Natural killer cell treated with Interleukin-12 subunit alpha and Interleukin-12 subunit beta and Interleukin-15 and Interleukin-18, amount 100 ng/mL, for 72 hours (primary cell): ENCODE measurements at regions not wholly inside any gene's neighbourhood (a gene's known extent, or its start where the extent isn't known, plus 50 kb on each side); places are given as distances from the start of the nearest gene placed in this dataset.

Source experiments
- ATAC-seq, 2 donors: fragments of 150-1000 bp; cut with Tn5 transposase in 1 of 2; sonication (Bioruptor Pico), chemical (Tn5 transposase) in 1 of 2; 2 replicates each; pipeline ENCODE4 v1.10.0; 2021
- DNase-seq: peaks from one replicate; pipeline ENCODE4 v3.0.0; 2022; ENCODE audit warnings: low spot score
- H3K27ac Mint-ChIP-seq, 2 donors: 1 replicate in 1 of 2; 2 replicates in 1 of 2; pipeline ENCODE4 v1.8.0; 2022; ENCODE audit warnings: mixed read lengths in 2 of 2, mild to moderate bottlenecking in 1 of 2, moderate library complexity in 1 of 2
- H3K27me3 Mint-ChIP-seq, 2 donors: 1 replicate in 1 of 2; 2 replicates in 1 of 2; pipeline ENCODE4 v1.8.0; 2022; ENCODE audit warnings: mixed read lengths in 2 of 2
- H3K36me3 Mint-ChIP-seq: one replicate; pipeline ENCODE4 v1.8.0; 2022; ENCODE audit warnings: mixed read lengths
- H3K4me1 Mint-ChIP-seq, 2 donors: 1 replicate in 1 of 2; 2 replicates in 1 of 2; pipeline ENCODE4 v1.8.0; 2022; ENCODE audit warnings: low read depth in 2 of 2, mixed read lengths in 2 of 2, mild to moderate bottlenecking in 1 of 2
- H3K4me3 Mint-ChIP-seq: one replicate; pipeline ENCODE4 v1.8.0; 2022; ENCODE audit warnings: mixed read lengths
- H3K9me3 Mint-ChIP-seq: 2 replicates; pipeline ENCODE4 v1.8.0; 2022; ENCODE audit warnings: mixed read lengths

DNA sequence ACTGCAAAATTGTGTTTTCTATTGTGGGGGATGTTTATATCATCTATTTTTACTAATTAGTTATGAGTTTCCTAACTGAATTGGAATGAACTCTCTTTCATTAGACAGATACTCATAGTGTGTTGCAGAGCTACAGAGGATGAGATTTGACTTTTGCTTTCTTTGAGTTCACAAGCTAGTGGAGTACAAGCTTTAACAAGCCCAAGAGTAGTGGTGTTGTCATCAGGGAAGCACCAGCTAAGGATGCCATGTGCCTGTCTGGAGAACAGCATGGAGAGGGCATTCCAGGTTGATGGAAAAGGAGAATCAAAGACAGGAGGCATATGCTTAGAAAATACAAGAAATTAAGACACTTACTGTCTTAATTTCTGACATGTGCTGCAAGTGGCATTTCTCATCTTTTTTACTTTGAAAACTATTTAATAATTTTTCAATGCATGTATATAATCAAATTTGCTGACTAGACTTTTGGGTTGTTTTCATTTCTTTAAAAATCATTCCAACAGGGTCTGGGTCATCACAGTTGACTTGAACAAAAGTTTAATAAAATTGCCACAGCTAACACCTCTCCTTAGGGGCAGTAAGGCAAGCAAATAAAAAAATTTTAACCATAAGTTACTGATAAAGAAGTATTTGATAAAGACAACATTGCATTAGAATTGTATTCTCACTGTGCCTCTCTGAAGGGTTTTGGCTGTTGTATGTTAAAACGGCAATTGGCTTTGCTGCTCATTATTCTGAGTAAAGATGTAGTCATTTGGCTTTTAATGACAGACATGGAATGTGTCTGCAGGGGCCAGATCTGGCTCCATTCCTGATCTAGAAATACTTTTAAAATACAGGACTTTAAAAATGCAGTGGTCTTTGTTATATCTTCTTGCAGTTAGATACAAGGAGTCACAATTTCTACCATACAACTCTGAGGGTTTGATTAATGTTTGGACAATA, 323.7 kb upstream of the CDH11 start:
- Mint-ChIP-seq H3K27ac (no peak overlapping the region), H3K36me3 (peaks cover 6% of the 10 kb centered on the region), H3K9me3 (peaks cover 26% of the 10 kb centered on the region), H3K4me1 (no peaks in the 10 kb centered on the region), H3K27me3 (no peaks in the 10 kb centered on the region), H3K4me3 (no peak overlapping the region)
- DNase-seq (no peak), ATAC-seq (no peak)

DNA sequence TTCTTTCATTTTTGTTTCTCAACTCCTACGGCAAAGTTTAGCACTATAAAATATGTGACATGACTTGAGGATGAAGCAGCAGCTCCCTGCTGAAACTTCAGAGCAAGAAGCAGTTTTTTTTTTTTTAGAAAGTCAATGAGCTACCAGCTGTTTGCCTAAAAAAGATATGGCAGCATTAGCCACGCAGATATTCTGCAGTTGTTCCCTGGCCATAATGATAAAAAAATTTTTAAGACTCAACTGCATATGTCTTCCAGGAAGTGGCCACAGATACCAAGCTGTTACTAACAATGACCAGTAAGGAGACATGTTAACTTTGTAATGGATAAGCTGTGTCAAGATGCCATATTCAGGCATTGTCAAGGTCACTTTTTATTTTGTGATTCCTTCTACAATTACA, 319.6 kb upstream of the CDH11 start:
- H3K27me3 Mint-ChIP-seq = no peaks in the 10 kb centered on the region
- no peak overlapping the region for H3K4me3 Mint-ChIP-seq
- DNase-seq (no peak), ATAC-seq (no peak)
- H3K36me3 Mint-ChIP-seq = peaks cover 3% of the 10 kb centered on the region
- H3K4me1 Mint-ChIP-seq = no peaks in the 10 kb centered on the region
- H3K27ac Mint-ChIP-seq = no peak overlapping the region
- peaks cover 14% of the 10 kb centered on the region for H3K9me3 Mint-ChIP-seq

- Mint-ChIP-seq H3K36me3 (no peaks in the 10 kb centered on the region), H3K27me3 (no peaks in the 10 kb centered on the region), H3K4me1 (no peaks in the 10 kb centered on the region), H3K9me3 (peaks cover 14% of the 10 kb centered on the region), H3K4me3 (no peak overlapping the region), H3K27ac (no peak overlapping the region)
- DNase-seq (no peak), ATAC-seq (no peak)
These were observed 307.8 kb upstream of the CDH11 start for GRCh38 chr16:65429504-65430181.

GRCh38 chr16:65426484-65426883, 304.6 kb upstream of the CDH11 start:
- Mint-ChIP-seq H3K4me3 (no peak overlapping the region), H3K4me1 (no peaks in the 10 kb centered on the region), H3K27ac (no peak overlapping the region), H3K36me3 (no peaks in the 10 kb centered on the region), H3K27me3 (no peaks in the 10 kb centered on the region), H3K9me3 (peaks cover 14% of the 10 kb centered on the region)
- no peak for DNase-seq
- ATAC-seq = no peak

GRCh38 chr16:65422934-65423333, 301.1 kb upstream of the CDH11 start:
- Mint-ChIP-seq H3K9me3 (peaks cover 14% of the 10 kb centered on the region), H3K36me3 (no peaks in the 10 kb centered on the region), H3K4me3 (no peak overlapping the region), H3K4me1 (no peaks in the 10 kb centered on the region), H3K27ac (no peak overlapping the region), H3K27me3 (no peaks in the 10 kb centered on the region)
- ATAC-seq (no peak), DNase-seq (no peak)

DNA sequence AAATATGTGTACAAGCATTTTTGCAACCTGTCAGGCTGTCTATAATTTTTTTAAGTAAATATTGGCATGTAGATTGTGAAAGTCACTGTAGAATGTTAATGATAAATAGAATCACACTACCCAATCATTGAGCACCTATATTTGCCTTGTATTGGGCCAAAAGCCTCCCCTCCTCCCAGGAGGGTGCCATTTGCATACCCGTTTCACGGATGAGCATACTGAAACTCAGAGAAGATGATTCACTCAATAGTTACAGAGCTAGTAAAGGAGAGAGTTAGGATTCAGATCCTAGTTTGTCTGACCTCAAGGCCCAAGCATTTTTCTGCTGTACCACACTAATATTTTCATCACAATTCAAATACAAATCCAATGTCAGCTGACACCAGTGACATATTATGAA, 299.7 kb upstream of the CDH11 start:
- Mint-ChIP-seq H3K27me3 (no peaks in the 10 kb centered on the region), H3K4me1 (no peaks in the 10 kb centered on the region), H3K4me3 (no peak overlapping the region), H3K9me3 (peaks cover 8% of the 10 kb centered on the region), H3K27ac (no peak overlapping the region), H3K36me3 (no peaks in the 10 kb centered on the region)
- ATAC-seq = no peak
- no peak for DNase-seq

GRCh38 chr16:65418435-65418834, 296.6 kb upstream of the CDH11 start:
- H3K4me1 Mint-ChIP-seq = no peaks in the 10 kb centered on the region
- peaks cover 3% of the 10 kb centered on the region for H3K9me3 Mint-ChIP-seq
- H3K27ac Mint-ChIP-seq = no peak overlapping the region
- DNase-seq (no peak), ATAC-seq (no peak)
- no peaks in the 10 kb centered on the region for H3K36me3 Mint-ChIP-seq
- H3K27me3 Mint-ChIP-seq = no peaks in the 10 kb centered on the region
- no peak overlapping the region for H3K4me3 Mint-ChIP-seq

DNA sequence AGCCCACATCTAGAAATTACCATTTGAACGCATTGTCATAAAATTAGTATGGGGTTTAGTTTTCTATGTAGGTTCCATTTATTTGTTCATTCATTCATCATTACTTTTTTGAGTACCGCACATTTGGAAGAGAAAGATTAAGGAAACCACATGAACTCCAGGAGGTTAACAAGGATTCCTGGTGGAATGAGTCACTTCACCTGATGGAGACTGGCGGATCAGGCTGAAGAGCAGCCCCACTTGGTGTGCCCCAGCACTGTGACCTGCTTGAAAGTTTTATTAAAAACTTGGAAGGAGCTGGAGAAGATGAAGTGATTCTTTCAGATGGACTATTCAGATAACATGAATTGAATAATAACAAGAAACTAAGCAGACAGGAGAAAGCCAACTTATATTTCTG, 293.6 kb upstream of the CDH11 start:
- no peaks in the 10 kb centered on the region for H3K27me3 Mint-ChIP-seq
- peaks cover 3% of the 10 kb centered on the region for H3K9me3 Mint-ChIP-seq
- H3K4me3 Mint-ChIP-seq = no peak overlapping the region
- no peak for DNase-seq
- H3K27ac Mint-ChIP-seq = no peak overlapping the region
- no peaks in the 10 kb centered on the region for H3K36me3 Mint-ChIP-seq
- no peak for ATAC-seq
- no peaks in the 10 kb centered on the region for H3K4me1 Mint-ChIP-seq

- Mint-ChIP-seq H3K27me3 (no peaks in the 10 kb centered on the region), H3K4me1 (no peaks in the 10 kb centered on the region), H3K4me3 (no peak overlapping the region), H3K36me3 (no peaks in the 10 kb centered on the region), H3K9me3 (peaks cover 3% of the 10 kb centered on the region), H3K27ac (no peak overlapping the region)
- DNase-seq (no peak), ATAC-seq (no peak)
These were observed 292.6 kb upstream of the CDH11 start for GRCh38 chr16:65414284-65414984.

- H3K36me3 Mint-ChIP-seq = no peaks in the 10 kb centered on the region
- H3K27ac Mint-ChIP-seq = no peak overlapping the region
- no peak for ATAC-seq
- H3K4me1 Mint-ChIP-seq = no peaks in the 10 kb centered on the region
- H3K9me3 Mint-ChIP-seq = no peaks in the 10 kb centered on the region
- no peak overlapping the region for H3K4me3 Mint-ChIP-seq
- no peaks in the 10 kb centered on the region for H3K27me3 Mint-ChIP-seq
- no peak for DNase-seq
These were observed 292.0 kb upstream of the CDH11 start for GRCh38 chr16:65413861-65414260.

DNA sequence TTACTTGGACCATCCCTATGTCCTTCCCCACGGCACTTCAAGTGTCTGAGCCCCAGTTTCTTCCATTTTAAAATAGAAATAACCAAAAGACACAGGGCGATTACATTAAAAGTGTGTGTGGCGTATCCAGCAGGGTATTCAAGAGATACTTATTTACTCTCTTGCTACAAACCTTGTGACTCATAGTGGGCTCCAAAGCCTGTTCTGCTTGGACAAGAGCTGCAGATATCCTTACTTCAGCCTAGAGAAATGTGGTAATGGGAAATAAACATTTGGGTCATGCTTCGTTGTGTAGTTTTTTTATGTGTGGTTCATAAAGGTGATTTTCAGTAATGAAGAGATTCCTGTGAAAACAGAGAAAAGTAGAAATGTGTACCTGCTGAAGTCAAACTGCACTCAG, 288.9 kb upstream of the CDH11 start:
- Mint-ChIP-seq H3K4me1 (no peaks in the 10 kb centered on the region), H3K27ac (no peak overlapping the region), H3K9me3 (no peaks in the 10 kb centered on the region), H3K36me3 (no peaks in the 10 kb centered on the region), H3K27me3 (no peaks in the 10 kb centered on the region), H3K4me3 (no peak overlapping the region)
- ATAC-seq = no peak
- DNase-seq = no peak

GRCh38 chr16:65409510-65409909, 287.6 kb upstream of the CDH11 start:
- ATAC-seq = no peak
- H3K27me3 Mint-ChIP-seq = no peaks in the 10 kb centered on the region

GRCh38 chr16:65406933-65407332, 285.1 kb upstream of the CDH11 start:
- H3K27ac Mint-ChIP-seq = no peak overlapping the region
- H3K27me3 Mint-ChIP-seq = no peaks in the 10 kb centered on the region
- H3K4me3 Mint-ChIP-seq = no peak overlapping the region
- ATAC-seq (no peak), DNase-seq (no peak)
- no peaks in the 10 kb centered on the region for H3K36me3 Mint-ChIP-seq
- no peaks in the 10 kb centered on the region for H3K4me1 Mint-ChIP-seq
- H3K9me3 Mint-ChIP-seq = no peaks in the 10 kb centered on the region

More at GRCh38 chr16:65409510-65409909, 287.6 kb upstream of the CDH11 start:
- Mint-ChIP-seq H3K4me1 (no peaks in the 10 kb centered on the region), H3K9me3 (no peaks in the 10 kb centered on the region), H3K36me3 (no peaks in the 10 kb centered on the region), H3K4me3 (no peak overlapping the region), H3K27ac (no peak overlapping the region)
- DNase-seq = no peak

DNA sequence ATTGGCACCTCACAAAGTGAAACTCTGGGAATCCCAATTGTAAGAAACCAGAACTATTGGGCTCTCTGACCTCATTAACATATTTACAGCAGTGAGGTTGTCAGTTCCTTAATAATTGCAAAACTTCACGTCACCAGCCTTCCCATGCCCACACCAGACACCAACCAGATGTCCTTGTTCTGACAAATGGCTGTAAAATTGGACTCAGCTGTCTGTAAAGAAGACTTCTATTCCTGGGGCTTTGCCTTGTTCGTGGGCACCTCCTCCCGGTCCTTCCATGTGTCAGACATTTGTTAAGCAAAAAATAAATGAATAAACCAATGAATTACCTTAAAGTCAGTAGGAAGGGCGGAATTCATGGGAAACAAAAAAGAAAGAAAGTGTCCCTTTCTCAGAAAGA, 284.3 kb upstream of the CDH11 start:
- no peak for ATAC-seq
- H3K27me3 Mint-ChIP-seq = no peaks in the 10 kb centered on the region
- no peak for DNase-seq
- no peak overlapping the region for H3K4me3 Mint-ChIP-seq
- H3K27ac Mint-ChIP-seq = no peak overlapping the region
- H3K9me3 Mint-ChIP-seq = no peaks in the 10 kb centered on the region
- H3K36me3 Mint-ChIP-seq = no peaks in the 10 kb centered on the region
- H3K4me1 Mint-ChIP-seq = no peaks in the 10 kb centered on the region
